GM19351 (cell line): ENCODE measurements at regions not wholly inside any gene's neighbourhood (a gene's known extent, or its start where the extent isn't known, plus 50 kb on each side); places are given as distances from the start of the nearest gene placed in this dataset.
A peak's percentile ranks its signal among the peaks of the same experiment; 100 is the strongest.
"Not testable (repeated sequence)": the region's sequence is repeated elsewhere in the genome, so short reads cannot be mapped to it uniquely, and the experiment has no call there.

Source experiments
- ATAC-seq: cut with Tn5 transposase; IDR thresholded peaks from one replicate; pipeline ENCODE4 v1.9.1; 2021; ENCODE audit warnings: mild to moderate bottlenecking, moderate library complexity; ENCODE audit not compliant: unreplicated experiment

GRCh38 chr12:73186272-73186671 lies 914.1 kb downstream of the TRHDE start:
- no peak for ATAC-seq

- ATAC-seq: no peak
These were observed 915.6 kb downstream of the TRHDE start for GRCh38 chr12:73187765-73188164.

- ATAC-seq: no peak
These were observed 938.5 kb downstream of the TRHDE start for GRCh38 chr12:73210548-73211204.

- no peak for ATAC-seq
These were observed 948.8 kb downstream of the TRHDE start for GRCh38 chr12:73220951-73221350.

GRCh38 chr12:73221398-73221797 lies 949.2 kb downstream of the TRHDE start:
- no peak for ATAC-seq

- peak; percentile 54 for ATAC-seq
These were observed 949.7 kb downstream of the TRHDE start for GRCh38 chr12:73221836-73222235.

- ATAC-seq: no peak
These were observed 953.3 kb downstream of the TRHDE start for GRCh38 chr12:73225371-73225937.

- ATAC-seq: no peak
These were observed 953.8 kb downstream of the TRHDE start for GRCh38 chr12:73225941-73226340.

- ATAC-seq: no peak
These were observed 954.4 kb downstream of the TRHDE start for GRCh38 chr12:73226593-73226992.

- ATAC-seq: not testable (repeated sequence)
These were observed 956.7 kb downstream of the TRHDE start for GRCh38 chr12:73228828-73229227.

- no peak for ATAC-seq
These were observed 963.2 kb downstream of the TRHDE start for GRCh38 chr12:73235387-73235786.

GRCh38 chr12:73240110-73240509 lies 967.9 kb downstream of the TRHDE start:
- no peak for ATAC-seq

GRCh38 chr12:73262788-73263381 lies 990.7 kb downstream of the TRHDE start:
- no peak for ATAC-seq

- no peak for ATAC-seq
These were observed 994.0 kb downstream of the TRHDE start for GRCh38 chr12:73266206-73266605.

- ATAC-seq: no peak
These were observed 1002.8 kb downstream of the TRHDE start for GRCh38 chr12:73274976-73275375.

- ATAC-seq: no peak
These were observed 1005.8 kb downstream of the TRHDE start for GRCh38 chr12:73277971-73278370.

GRCh38 chr12:73301530-73301929 lies 1029.4 kb downstream of the TRHDE start:
- ATAC-seq: no peak

- no peak for ATAC-seq
These were observed 1035.1 kb downstream of the TRHDE start for GRCh38 chr12:73307260-73307659.

GRCh38 chr12:73308079-73308478 lies 1035.9 kb downstream of the TRHDE start:
- no peak for ATAC-seq

- no peak for ATAC-seq
These were observed 1036.6 kb downstream of the TRHDE start for GRCh38 chr12:73308747-73309146.

GRCh38 chr12:73321319-73321718 lies 1049.1 kb downstream of the TRHDE start:
- ATAC-seq: no peak

- ATAC-seq: no peak
These were observed 1049.6 kb downstream of the TRHDE start for GRCh38 chr12:73321776-73322175.
